Immature natural killer cell (primary cell): ENCODE measurements at regions not wholly inside any gene's neighbourhood (a gene's known extent, or its start where the extent isn't known, plus 50 kb on each side); places are given as distances from the start of the nearest gene placed in this dataset.

Experiments
- DNase-seq, 3 donors: peaks; one replicate each; pipeline ENCODE4 v3.0.0; 2022; ENCODE audit warnings: mixed read lengths in 1 of 3
- H3K27ac Mint-ChIP-seq, 6 donors: one replicate each; pipeline ENCODE4 v1.8.0; 2020; ENCODE audit warnings: mixed read lengths in 6 of 6, mild to moderate bottlenecking in 5 of 6, inconsistent platforms in 4 of 6, moderate library complexity in 3 of 6
- H3K27me3 Mint-ChIP-seq, 3 donors: one replicate each; pipeline ENCODE4 v1.8.0; 2020 to 2021; ENCODE audit warnings: low read depth in 3 of 3, mild to moderate bottlenecking in 3 of 3, mixed read lengths in 3 of 3, moderate library complexity in 3 of 3, inconsistent platforms in 1 of 3
- H3K36me3 Mint-ChIP-seq, 3 donors: one replicate each; pipeline ENCODE4 v1.8.0; 2020; ENCODE audit warnings: mixed read lengths in 3 of 3, inconsistent platforms in 2 of 3, mild to moderate bottlenecking in 2 of 3
- H3K4me1 Mint-ChIP-seq, 2 donors: one replicate each; pipeline ENCODE4 v1.8.0; 2020; ENCODE audit warnings: inconsistent platforms in 2 of 2, mild to moderate bottlenecking in 2 of 2, mixed read lengths in 2 of 2, moderate library complexity in 1 of 2
- H3K4me3 Mint-ChIP-seq, 5 donors: one replicate each; pipeline ENCODE4 v1.8.0; 2020; ENCODE audit warnings: mild to moderate bottlenecking in 5 of 5, mixed read lengths in 5 of 5, inconsistent platforms in 3 of 5, moderate library complexity in 3 of 5
- H3K9me3 Mint-ChIP-seq, 6 donors: one replicate each; pipeline ENCODE4 v1.8.0; 2020; ENCODE audit warnings: mild to moderate bottlenecking in 6 of 6, mixed read lengths in 6 of 6, inconsistent platforms in 4 of 6, moderate library complexity in 3 of 6

DNA sequence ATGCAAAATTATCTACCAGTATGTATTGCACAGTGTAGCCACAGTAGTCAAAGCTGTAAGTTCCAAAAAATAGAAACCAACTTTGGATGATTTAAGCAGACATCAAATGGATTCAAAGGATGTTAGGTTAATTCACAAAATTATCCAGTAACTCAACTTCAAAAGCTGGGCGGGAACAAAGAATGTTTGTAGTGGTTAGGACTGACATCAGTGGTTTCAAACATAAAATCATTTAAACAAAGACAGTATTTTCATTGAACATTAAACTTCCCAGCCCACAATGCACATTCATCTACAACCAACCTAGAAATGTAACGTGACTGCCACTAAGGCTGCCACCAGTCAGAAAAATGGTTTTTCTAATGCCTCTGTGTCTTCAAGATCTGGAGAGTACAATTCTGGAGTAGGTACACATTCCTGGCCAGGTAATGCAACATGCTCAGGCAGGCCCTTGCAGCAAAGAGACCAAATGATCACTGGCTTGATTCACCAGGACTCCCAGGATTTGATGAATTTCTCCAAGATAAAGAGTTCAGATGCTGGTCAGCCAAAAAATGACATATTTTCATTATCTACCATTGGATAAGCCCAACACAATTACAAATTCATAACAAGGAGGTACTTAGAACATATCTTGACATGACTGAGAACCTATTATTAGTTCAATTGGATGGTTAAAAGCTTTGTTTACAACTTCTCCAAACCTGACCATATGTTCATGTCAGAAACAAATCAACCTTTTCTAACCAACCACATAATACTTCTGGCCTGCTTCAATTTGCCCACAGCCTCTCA lies 189.8 kb upstream of the CNTN4 start:
- no peaks in the 10 kb centered on the region for H3K36me3 Mint-ChIP-seq
- no peak overlapping the region for H3K27ac Mint-ChIP-seq
- no peaks in the 10 kb centered on the region for H3K27me3 Mint-ChIP-seq
- H3K4me1 Mint-ChIP-seq, result no peaks in the 10 kb centered on the region
- no peak for DNase-seq
- H3K4me3 Mint-ChIP-seq, result no peak overlapping the region
- H3K9me3 Mint-ChIP-seq, result peaks cover 1 to 41% (median 23%) of the 10 kb centered on the region in 6 donors

- H3K4me1 Mint-ChIP-seq, result no peaks in the 10 kb centered on the region
These were observed 188.3 kb upstream of the CNTN4 start for GRCh38 chr3:1910322-1910721.

DNA sequence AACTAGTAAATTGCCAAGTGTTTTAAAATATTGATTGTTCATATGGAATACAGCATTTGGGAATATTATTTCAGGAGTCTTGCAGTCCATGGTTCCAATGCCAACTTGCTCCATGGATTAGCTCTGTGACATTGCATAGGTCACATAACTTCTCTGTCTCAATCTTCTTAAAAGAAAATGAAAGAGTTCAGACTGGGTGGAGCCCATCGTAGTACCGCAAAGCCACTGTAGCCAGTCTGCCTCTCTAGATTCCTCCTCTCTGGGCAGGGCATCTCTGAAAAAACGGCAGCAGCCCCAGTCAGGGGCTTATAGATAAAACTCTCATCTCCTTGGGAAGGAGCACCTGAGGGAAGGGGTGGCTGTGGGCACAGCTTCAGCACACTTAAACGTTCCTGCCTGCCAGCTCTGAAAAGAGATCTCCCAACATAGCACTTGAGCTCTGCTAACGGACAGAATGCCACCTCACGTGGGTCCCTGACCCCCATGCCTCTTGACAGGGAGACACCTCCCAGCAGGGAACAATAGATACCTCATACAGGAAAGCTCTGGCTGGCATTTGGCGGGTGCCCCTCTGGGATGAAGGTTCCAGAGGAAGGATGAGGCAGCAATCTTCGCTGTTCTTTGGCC lies 168.8 kb upstream of the CNTN4 start:
- no peaks in the 10 kb centered on the region for H3K4me1 Mint-ChIP-seq
- H3K4me3 Mint-ChIP-seq, result no peak overlapping the region
- no peak overlapping the region for H3K27ac Mint-ChIP-seq

More at GRCh38 chr3:1910322-1910721, 188.3 kb upstream of the CNTN4 start:
- H3K27ac Mint-ChIP-seq, result no peak overlapping the region
- H3K36me3 Mint-ChIP-seq, result no peaks in the 10 kb centered on the region
- H3K9me3 Mint-ChIP-seq, result peaks cover 3 to 33% (median 22%) of the 10 kb centered on the region in 6 donors
- H3K27me3 Mint-ChIP-seq, result no peaks in the 10 kb centered on the region
- DNase-seq, result no peak
- H3K4me3 Mint-ChIP-seq, result no peak overlapping the region

GRCh38 chr3:1938975-1939374 lies 159.7 kb upstream of the CNTN4 start:
- H3K4me3 Mint-ChIP-seq, result no peak overlapping the region
- H3K36me3 Mint-ChIP-seq, result no peaks in the 10 kb centered on the region
- DNase-seq, result no peak

More for the DNA sequence above, 168.8 kb upstream of the CNTN4 start:
- Mint-ChIP-seq H3K9me3 (peaks cover 15 to 40% (median 18%) of the 10 kb centered on the region in 6 donors), H3K36me3 (no peaks in the 10 kb centered on the region), H3K27me3 (no peaks in the 10 kb centered on the region)
- no peak for DNase-seq

GRCh38 chr3:1942781-1943180 lies 155.9 kb upstream of the CNTN4 start:
- Mint-ChIP-seq H3K4me3 (no peak overlapping the region), H3K4me1 (no peaks in the 10 kb centered on the region), H3K36me3 (no peaks in the 10 kb centered on the region), H3K27me3 (peaks cover 0 to 1% (median 0%) of the 10 kb centered on the region in 3 donors), H3K27ac (no peak overlapping the region), H3K9me3 (peaks cover 4 to 37% (median 13%) of the 10 kb centered on the region in 6 donors)
- no peak for DNase-seq

More at GRCh38 chr3:1938975-1939374, 159.7 kb upstream of the CNTN4 start:
- H3K27me3 Mint-ChIP-seq, result peaks cover 0 to 2% (median 0%) of the 10 kb centered on the region in 3 donors
- H3K27ac Mint-ChIP-seq, result no peak overlapping the region
- no peaks in the 10 kb centered on the region for H3K4me1 Mint-ChIP-seq
- peaks cover 4 to 26% (median 18%) of the 10 kb centered on the region in 6 donors for H3K9me3 Mint-ChIP-seq

GRCh38 chr3:1943395-1944118 lies 155.1 kb upstream of the CNTN4 start:
- no peak for DNase-seq
- no peaks in the 10 kb centered on the region for H3K36me3 Mint-ChIP-seq
- H3K9me3 Mint-ChIP-seq, result peaks cover 4 to 41% (median 14%) of the 10 kb centered on the region in 6 donors
- no peak overlapping the region for H3K27ac Mint-ChIP-seq
- no peaks in the 10 kb centered on the region for H3K4me1 Mint-ChIP-seq
- H3K27me3 Mint-ChIP-seq, result peaks cover 0 to 1% (median 0%) of the 10 kb centered on the region in 3 donors
- no peak overlapping the region for H3K4me3 Mint-ChIP-seq

DNA sequence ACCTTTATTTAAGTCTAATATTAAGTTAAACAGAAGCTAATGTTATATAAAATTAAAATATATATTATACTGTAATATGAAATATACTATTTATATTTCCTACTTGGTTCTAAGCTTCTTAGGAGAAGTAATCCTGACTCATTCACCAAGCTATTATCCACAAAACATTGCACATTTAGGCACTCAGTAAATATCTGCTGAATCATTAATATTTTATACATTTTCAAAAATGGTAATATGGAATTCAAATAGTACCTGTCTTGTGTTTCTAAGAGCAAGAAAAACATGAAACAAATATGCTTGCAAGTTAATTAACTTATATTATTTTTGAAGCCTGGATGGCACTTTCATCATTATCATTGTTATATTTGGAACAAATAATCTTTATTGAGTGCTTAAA lies 153.0 kb upstream of the CNTN4 start:
- Mint-ChIP-seq H3K36me3 (no peaks in the 10 kb centered on the region), H3K4me3 (no peak overlapping the region), H3K27me3 (peaks cover 0 to 1% (median 0%) of the 10 kb centered on the region in 3 donors), H3K4me1 (no peaks in the 10 kb centered on the region), H3K27ac (no peak overlapping the region), H3K9me3 (peaks cover 4 to 36% (median 16%) of the 10 kb centered on the region in 6 donors)
- no peak for DNase-seq

GRCh38 chr3:1953536-1953935 lies 145.1 kb upstream of the CNTN4 start:
- DNase-seq, result no peak
- Mint-ChIP-seq H3K27me3 (no peaks in the 10 kb centered on the region), H3K9me3 (peaks cover 4 to 17% (median 9%) of the 10 kb centered on the region in 6 donors), H3K27ac (no peak overlapping the region), H3K4me3 (no peak overlapping the region), H3K4me1 (no peaks in the 10 kb centered on the region), H3K36me3 (no peaks in the 10 kb centered on the region)

DNA sequence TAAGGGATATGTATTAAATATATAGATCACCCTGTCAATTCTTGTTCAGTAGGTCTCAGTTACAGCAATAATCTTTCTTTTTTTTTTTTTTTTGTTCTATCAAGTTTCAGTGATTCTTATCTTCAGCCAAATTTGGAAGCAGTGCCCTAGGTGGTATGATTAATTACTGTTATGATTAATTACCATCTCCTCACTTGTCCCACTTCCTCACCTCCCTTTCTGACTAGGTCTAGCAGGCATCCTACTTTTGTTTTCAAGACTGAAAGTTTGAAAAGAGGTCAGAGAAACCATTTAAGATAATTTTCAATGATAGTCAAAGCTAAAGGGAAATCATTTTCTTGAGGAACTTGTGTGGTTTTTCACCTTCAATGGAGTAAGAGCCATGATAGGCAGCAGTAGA lies 144.0 kb upstream of the CNTN4 start:
- H3K27me3 Mint-ChIP-seq, result no peaks in the 10 kb centered on the region
- peaks cover 0 to 26% (median 13%) of the 10 kb centered on the region in 6 donors for H3K9me3 Mint-ChIP-seq
- no peak overlapping the region for H3K4me3 Mint-ChIP-seq
- H3K27ac Mint-ChIP-seq, result no peak overlapping the region
- DNase-seq, result no peak
- H3K4me1 Mint-ChIP-seq, result no peaks in the 10 kb centered on the region
- H3K36me3 Mint-ChIP-seq, result no peaks in the 10 kb centered on the region

GRCh38 chr3:1955170-1955569 lies 143.5 kb upstream of the CNTN4 start:
- Mint-ChIP-seq H3K4me1 (no peaks in the 10 kb centered on the region), H3K4me3 (no peak overlapping the region), H3K9me3 (peaks cover 0 to 26% (median 16%) of the 10 kb centered on the region in 6 donors), H3K27me3 (no peaks in the 10 kb centered on the region), H3K36me3 (no peaks in the 10 kb centered on the region), H3K27ac (no peak overlapping the region)
- no peak for DNase-seq

GRCh38 chr3:1955750-1956149 lies 142.9 kb upstream of the CNTN4 start:
- H3K4me1 Mint-ChIP-seq, result no peaks in the 10 kb centered on the region
- H3K27ac Mint-ChIP-seq, result no peak overlapping the region
- H3K4me3 Mint-ChIP-seq, result no peak overlapping the region
- no peak for DNase-seq
- H3K36me3 Mint-ChIP-seq, result no peaks in the 10 kb centered on the region
- no peaks in the 10 kb centered on the region for H3K27me3 Mint-ChIP-seq
- peaks cover 0 to 26% (median 18%) of the 10 kb centered on the region in 6 donors for H3K9me3 Mint-ChIP-seq

GRCh38 chr3:1960506-1960905 lies 138.2 kb upstream of the CNTN4 start:
- peaks cover 9 to 54% (median 25%) of the 10 kb centered on the region in 6 donors for H3K9me3 Mint-ChIP-seq
- H3K27me3 Mint-ChIP-seq, result no peaks in the 10 kb centered on the region
- H3K27ac Mint-ChIP-seq, result no peak overlapping the region
- no peaks in the 10 kb centered on the region for H3K36me3 Mint-ChIP-seq
- H3K4me1 Mint-ChIP-seq, result no peaks in the 10 kb centered on the region
- H3K4me3 Mint-ChIP-seq, result no peak overlapping the region
- DNase-seq, result no peak

DNA sequence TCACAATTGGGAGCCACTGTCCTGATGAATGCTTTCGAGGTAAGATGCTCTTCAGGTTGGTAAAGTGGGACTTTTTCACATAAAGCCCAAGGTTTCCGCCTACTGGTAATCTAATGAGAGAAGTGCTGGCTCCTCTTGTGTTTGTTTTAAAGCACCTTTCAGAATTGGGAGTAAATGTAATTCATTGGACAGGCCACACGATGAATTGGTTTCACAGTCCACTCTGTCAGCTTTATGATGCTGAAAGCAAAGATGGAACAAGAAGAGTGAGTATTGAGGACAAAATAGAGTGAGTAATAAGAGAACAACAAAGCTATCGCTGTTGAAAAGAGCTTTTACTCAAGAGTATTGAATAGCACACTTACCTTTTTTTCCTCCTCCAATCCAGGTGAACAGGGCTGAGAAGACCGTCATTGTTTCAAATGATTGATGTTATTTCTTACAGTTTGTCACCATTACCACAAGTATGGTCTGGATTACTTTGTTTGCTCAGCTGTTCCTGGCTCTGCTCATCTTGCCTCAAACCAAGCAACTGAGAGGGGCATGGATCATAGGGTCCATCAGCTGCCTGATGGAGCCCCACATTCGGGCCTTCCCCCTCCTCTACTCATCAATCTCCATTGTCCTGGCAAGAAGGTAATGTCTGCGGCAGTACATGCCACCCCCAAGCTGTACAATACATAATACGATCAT lies 136.1 kb upstream of the CNTN4 start:
- DNase-seq, result no peak
- peaks cover 0 to 2% (median 0%) of the 10 kb centered on the region in 3 donors for H3K27me3 Mint-ChIP-seq
- H3K36me3 Mint-ChIP-seq, result no peaks in the 10 kb centered on the region
- H3K9me3 Mint-ChIP-seq, result peaks cover 9 to 50% (median 16%) of the 10 kb centered on the region in 6 donors
- H3K4me3 Mint-ChIP-seq, result no peak overlapping the region
- no peak overlapping the region for H3K27ac Mint-ChIP-seq
- H3K4me1 Mint-ChIP-seq, result no peaks in the 10 kb centered on the region
